Fibroblast of the aortic adventitia (primary cell): ENCODE measurements at regions not wholly inside any gene's neighbourhood (a gene's known extent, or its start where the extent isn't known, plus 50 kb on each side); places are given as distances from the start of the nearest gene placed in this dataset.

Experiments
- DNase-seq: peaks from one replicate; pipeline ENCODE4 v3.0.0-alpha.2; 2010; ENCODE audit warnings: low read depth
- H3K4me3 ChIP-seq: 2 replicates; pipeline ENCODE4 v1.5.1; 2011; ENCODE audit warnings: low read depth, mild to moderate bottlenecking, control low read depth, low read length, moderate library complexity
- TF ChIP-seq, protein P1 (sequence below): IDR thresholded peaks from 2 replicates; pipeline ENCODE4 v1.5.1; 2011; ENCODE audit warnings: mild to moderate bottlenecking, low read length, control low read depth, inconsistent platforms; ENCODE audit not compliant: insufficient read depth

DNA sequence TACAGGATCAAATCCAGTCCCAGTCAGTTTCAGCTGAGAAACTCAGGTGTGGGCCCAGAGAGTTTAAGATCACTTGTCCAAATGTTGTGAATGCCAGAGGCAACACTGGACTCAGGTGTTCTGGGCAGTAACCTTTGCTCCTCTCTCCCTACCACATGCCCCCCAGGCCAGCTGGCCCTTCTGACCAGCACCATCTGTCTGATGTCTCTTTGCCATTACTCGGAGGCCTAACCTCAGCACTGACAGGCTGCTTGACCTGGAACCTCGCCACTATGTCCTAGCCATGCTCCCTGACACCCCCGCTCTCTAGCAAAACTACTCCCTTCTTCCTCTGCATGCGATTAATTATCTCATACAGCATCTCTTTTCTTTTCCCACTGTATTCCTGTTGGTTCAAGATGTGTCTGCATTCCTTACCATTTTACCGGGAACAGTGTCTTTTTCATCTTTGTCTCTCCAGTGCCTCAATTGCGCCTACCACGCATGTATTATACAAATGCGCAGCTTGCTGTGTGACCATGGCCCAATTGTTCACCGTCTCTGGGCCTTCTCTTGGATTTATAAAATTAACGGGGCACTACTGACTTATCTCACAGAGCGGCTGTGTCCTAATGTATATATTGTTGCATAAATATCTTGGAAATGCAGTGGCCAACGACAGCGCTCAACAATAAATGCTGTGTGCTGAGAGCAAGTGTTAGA, 159.5 kb upstream of the IRF2BP2 start:
- DNase-seq, result no peak
- no peak overlapping the region for H3K4me3 ChIP-seq
- TF ChIP-seq, protein P1, sequence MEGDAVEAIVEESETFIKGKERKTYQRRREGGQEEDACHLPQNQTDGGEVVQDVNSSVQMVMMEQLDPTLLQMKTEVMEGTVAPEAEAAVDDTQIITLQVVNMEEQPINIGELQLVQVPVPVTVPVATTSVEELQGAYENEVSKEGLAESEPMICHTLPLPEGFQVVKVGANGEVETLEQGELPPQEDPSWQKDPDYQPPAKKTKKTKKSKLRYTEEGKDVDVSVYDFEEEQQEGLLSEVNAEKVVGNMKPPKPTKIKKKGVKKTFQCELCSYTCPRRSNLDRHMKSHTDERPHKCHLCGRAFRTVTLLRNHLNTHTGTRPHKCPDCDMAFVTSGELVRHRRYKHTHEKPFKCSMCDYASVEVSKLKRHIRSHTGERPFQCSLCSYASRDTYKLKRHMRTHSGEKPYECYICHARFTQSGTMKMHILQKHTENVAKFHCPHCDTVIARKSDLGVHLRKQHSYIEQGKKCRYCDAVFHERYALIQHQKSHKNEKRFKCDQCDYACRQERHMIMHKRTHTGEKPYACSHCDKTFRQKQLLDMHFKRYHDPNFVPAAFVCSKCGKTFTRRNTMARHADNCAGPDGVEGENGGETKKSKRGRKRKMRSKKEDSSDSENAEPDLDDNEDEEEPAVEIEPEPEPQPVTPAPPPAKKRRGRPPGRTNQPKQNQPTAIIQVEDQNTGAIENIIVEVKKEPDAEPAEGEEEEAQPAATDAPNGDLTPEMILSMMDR, result no peak

GRCh38 chr1:234768569-234769283, 158.7 kb upstream of the IRF2BP2 start:
- H3K4me3 ChIP-seq, result no peak overlapping the region
- TF ChIP-seq, protein P1, result no peak
- DNase-seq, result no peak

DNA sequence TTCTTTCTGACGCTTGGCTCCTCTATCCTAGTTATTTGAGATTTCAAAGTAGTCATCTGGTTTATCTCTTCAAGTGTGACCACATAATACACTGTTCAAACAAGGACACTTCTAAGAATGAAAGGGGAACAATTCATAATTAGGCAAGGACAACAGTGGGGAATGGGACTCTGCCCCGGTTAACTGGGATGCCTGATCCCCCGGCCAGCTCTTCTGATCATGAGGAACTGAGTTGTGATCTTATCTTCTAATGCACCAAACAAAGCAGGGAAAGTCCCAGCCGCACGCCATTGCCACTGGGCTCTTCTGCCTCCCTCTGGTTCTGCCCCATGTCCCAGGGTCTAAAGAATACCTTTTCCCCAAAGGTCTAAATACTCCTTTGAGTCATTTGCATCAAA, 158.2 kb upstream of the IRF2BP2 start:
- no peak overlapping the region for H3K4me3 ChIP-seq
- TF ChIP-seq, protein P1, result no peak
- no peak for DNase-seq

DNA sequence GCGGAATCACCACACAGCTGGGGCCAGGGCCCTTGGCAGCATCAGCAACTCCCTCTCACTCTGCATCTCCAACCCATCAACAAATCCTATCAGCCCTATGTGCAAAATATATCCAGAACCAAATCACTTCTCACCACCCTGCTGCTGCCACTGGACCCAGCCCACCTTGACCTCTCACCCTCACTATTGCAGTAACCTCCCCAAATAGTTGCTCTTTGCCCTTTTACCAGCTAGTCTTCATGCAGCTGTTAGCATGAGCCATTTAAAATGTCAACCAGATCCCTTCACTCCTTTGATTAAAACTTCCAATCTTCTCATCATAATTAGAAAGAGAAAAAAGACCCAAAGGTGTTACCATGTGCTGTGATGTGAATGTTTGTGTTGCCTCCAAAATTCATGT, 155.7 kb upstream of the IRF2BP2 start:
- TF ChIP-seq, protein P1, result no peak
- DNase-seq, result no peak
- no peak overlapping the region for H3K4me3 ChIP-seq

DNA sequence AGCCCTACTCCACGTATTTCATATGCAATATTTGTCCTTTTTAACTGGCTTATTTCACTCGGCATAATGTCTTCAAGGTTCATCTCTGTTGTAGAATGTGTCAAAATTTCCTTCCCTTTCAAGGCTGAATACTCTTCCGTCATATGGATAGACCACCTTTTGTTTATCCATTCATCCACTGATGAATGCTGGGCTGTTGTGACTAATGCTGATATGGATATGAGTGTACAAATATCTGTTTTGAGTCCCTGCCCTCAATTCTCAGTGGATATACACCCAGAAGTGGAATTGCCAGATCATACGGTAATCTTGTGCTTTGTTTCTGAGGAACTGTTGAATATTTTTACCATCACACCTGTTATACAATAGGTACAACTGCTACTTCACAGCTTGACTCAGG, 155.2 kb upstream of the IRF2BP2 start:
- DNase-seq, result no peak
- no peak overlapping the region for H3K4me3 ChIP-seq
- TF ChIP-seq, protein P1, result no peak

DNA sequence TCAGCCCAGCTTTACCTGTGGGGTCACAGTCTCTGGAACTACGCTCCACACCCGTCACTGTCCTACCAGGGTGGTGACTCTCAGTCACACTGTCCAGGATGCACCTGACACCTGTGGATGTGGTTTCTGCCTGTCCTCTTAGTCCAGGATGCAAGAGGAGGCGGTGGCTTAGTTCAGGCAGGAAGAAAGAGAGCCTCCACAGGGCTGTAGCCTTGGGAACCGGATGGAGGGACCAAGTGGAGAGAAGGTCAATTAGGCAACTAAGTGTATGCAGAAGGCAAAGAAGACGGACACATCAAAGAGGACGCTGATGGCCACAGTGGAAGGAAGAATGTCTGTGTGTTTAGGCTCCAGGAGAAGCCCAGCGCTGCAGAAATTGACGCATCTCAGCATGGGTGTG, 153.9 kb upstream of the IRF2BP2 start:
- TF ChIP-seq, protein P1, result no peak
- no peak for DNase-seq
- no peak overlapping the region for H3K4me3 ChIP-seq
